GM19372 (cell line): ENCODE measurements at regions not wholly inside any gene's neighbourhood (a gene's known extent, or its start where the extent isn't known, plus 50 kb on each side); places are given as distances from the start of the nearest gene placed in this dataset.
"Not testable (repeated sequence)": the region's sequence is repeated elsewhere in the genome, so short reads cannot be mapped to it uniquely, and the experiment has no call there.

Experiments used
- ATAC-seq: cut with Tn5 transposase; IDR thresholded peaks from one replicate; pipeline ENCODE4 v1.9.1; 2021; ENCODE audit warnings: mild to moderate bottlenecking, low read depth, moderate library complexity; ENCODE audit not compliant: unreplicated experiment

- ATAC-seq: no peak
Measured at GRCh38 chr12:97968641-97969197, 506.1 kb downstream of the RMST start.

GRCh38 chr12:97977870-97978405 lies 515.3 kb downstream of the RMST start:
- ATAC-seq: no peak

- ATAC-seq: no peak
Measured at GRCh38 chr12:97982684-97983083, 520.1 kb downstream of the RMST start.

- no peak for ATAC-seq
Measured at GRCh38 chr12:97983796-97984195, 521.2 kb downstream of the RMST start.

- ATAC-seq: no peak
Measured at GRCh38 chr12:97984436-97984835, 521.8 kb downstream of the RMST start.

- ATAC-seq: no peak
Measured at GRCh38 chr12:97984974-97985580, 522.5 kb downstream of the RMST start.

- no peak for ATAC-seq
Measured at GRCh38 chr12:97985834-97986233, 523.2 kb downstream of the RMST start.

- ATAC-seq: not testable (repeated sequence)
Measured at GRCh38 chr12:97988588-97988987, 526.0 kb downstream of the RMST start.

GRCh38 chr12:97989366-97989940 lies 525.9 kb upstream of the TMPO start:
- no peak for ATAC-seq

GRCh38 chr12:97994746-97995484 lies 520.5 kb upstream of the TMPO start:
- ATAC-seq: no peak

- no peak for ATAC-seq
Measured at GRCh38 chr12:97995559-97995958, 519.8 kb upstream of the TMPO start.

GRCh38 chr12:98001430-98001829 lies 514.0 kb upstream of the TMPO start:
- ATAC-seq: no peak

- ATAC-seq: peak; percentile 84
Measured at GRCh38 chr12:98002887-98003493, 512.4 kb upstream of the TMPO start.

GRCh38 chr12:98007963-98008362 lies 507.4 kb upstream of the TMPO start:
- ATAC-seq: no peak

- no peak for ATAC-seq
Measured at GRCh38 chr12:98013560-98013959, 501.8 kb upstream of the TMPO start.

GRCh38 chr12:98018836-98019235 lies 496.6 kb upstream of the TMPO start:
- no peak for ATAC-seq

GRCh38 chr12:98020376-98020775 lies 495.0 kb upstream of the TMPO start:
- no peak for ATAC-seq

- ATAC-seq: no peak
Measured at GRCh38 chr12:98022961-98023360, 492.4 kb upstream of the TMPO start.

- ATAC-seq: no peak
Measured at GRCh38 chr12:98037401-98038140, 477.8 kb upstream of the TMPO start.

GRCh38 chr12:98042668-98043067 lies 472.7 kb upstream of the TMPO start:
- no peak for ATAC-seq
